Esophagus muscularis mucosa (tissue), 4 donors: ENCODE measurements at regions not wholly inside any gene's neighbourhood (a gene's known extent, or its start where the extent isn't known, plus 50 kb on each side); places are given as distances from the start of the nearest gene placed in this dataset.

Experiments used
- DNase-seq: peaks from one replicate; pipeline ENCODE4 v3.0.0-alpha.2; 2017; ENCODE audit errors: extremely low spot score
- H3K27ac ChIP-seq, 4 donors: fragments of 200-600 bp; sonication (generic); replicated peaks in 1 of 4; 1 replicate in 3 of 4; 2 replicates in 1 of 4; pipeline ENCODE4 v1.5.1; 2016 to 2019; ENCODE audit warnings: mild to moderate bottlenecking in 1 of 4
- H3K27me3 ChIP-seq, 4 donors: fragments of 200-600 bp; sonication (generic); one replicate each; pipeline versions ENCODE4 v1.5.1 to v1.6.0; 2016 to 2019
- H3K36me3 ChIP-seq, 4 donors: fragments of 200-600 bp; sonication (generic); one replicate each; pipeline ENCODE4 v1.5.1; 2016 to 2019
- H3K4me1 ChIP-seq, 4 donors: fragments of 200-600 bp; sonication (generic); one replicate each; pipeline ENCODE4 v1.5.1; 2016 to 2019
- H3K4me3 ChIP-seq, 4 donors: fragments of 200-600 bp; sonication (generic); 1 replicate in 2 of 4; 2 replicates in 2 of 4; pipeline ENCODE4 v1.5.1; 2016 to 2019; ENCODE audit warnings: mild to moderate bottlenecking in 4 of 4, moderate library complexity in 1 of 4
- H3K9me3 ChIP-seq, 4 donors: fragments of 200-600 bp; sonication (generic); 1 replicate in 3 of 4; 2 replicates in 1 of 4; pipeline ENCODE4 v1.5.1; 2016 to 2019
- EP300 ChIP-seq: sonication (generic); formaldehyde crosslinking; IDR thresholded peaks from one replicate; pipeline ENCODE4 v1.6.1; 2017; ENCODE audit warnings: antibody characterized with exemption
- POLR2A ChIP-seq: fragments of 450-650 bp; IDR thresholded peaks from one replicate; pipeline ENCODE4 v1.6.1; 2017; ENCODE audit warnings: antibody characterized with exemption, moderate library complexity, mild to moderate bottlenecking, low read depth
- POLR2AphosphoS5 ChIP-seq, 2 donors: sonication (generic); formaldehyde crosslinking; IDR thresholded peaks; one replicate each; pipeline ENCODE4 v1.6.1; 2017; ENCODE audit warnings: antibody characterized with exemption in 2 of 2
- WGBS: methylation state at CpG from one replicate; pipeline ENCODE4 v1.1.5; 2018; 5-methylcytosine and 5-hydroxymethylcytosine counted together
- intact Hi-C: fragments of 100-400 bp; cut with DNase I; formaldehyde crosslinking; loops from one replicate; pipeline ENCODE4 v1.15.1; 2023
- TF ChIP-seq, protein P1 (sequence below), 3 experiments: fragments of 200-600 bp in 2 of 3; fragments of 450-650 bp in 1 of 3; sonication (generic) in 2 of 3; IDR thresholded peaks; one replicate each; pipeline ENCODE4 v1.5.1; 2017 to 2019; ENCODE audit warnings: antibody characterized with exemption in 3 of 3, mild to moderate bottlenecking in 2 of 3, moderate library complexity in 1 of 3

- no peak for DNase-seq
- 80% methylated on average over 4 of the region's 4 CpGs for WGBS
- H3K9me3 ChIP-seq = peaks cover 0 to 8% (median 3%) of the 10 kb centered on the region in 4 donors
- no peaks in the 10 kb centered on the region for H3K36me3 ChIP-seq
- intact Hi-C loops = no loop called here
- TF ChIP-seq, protein P1, sequence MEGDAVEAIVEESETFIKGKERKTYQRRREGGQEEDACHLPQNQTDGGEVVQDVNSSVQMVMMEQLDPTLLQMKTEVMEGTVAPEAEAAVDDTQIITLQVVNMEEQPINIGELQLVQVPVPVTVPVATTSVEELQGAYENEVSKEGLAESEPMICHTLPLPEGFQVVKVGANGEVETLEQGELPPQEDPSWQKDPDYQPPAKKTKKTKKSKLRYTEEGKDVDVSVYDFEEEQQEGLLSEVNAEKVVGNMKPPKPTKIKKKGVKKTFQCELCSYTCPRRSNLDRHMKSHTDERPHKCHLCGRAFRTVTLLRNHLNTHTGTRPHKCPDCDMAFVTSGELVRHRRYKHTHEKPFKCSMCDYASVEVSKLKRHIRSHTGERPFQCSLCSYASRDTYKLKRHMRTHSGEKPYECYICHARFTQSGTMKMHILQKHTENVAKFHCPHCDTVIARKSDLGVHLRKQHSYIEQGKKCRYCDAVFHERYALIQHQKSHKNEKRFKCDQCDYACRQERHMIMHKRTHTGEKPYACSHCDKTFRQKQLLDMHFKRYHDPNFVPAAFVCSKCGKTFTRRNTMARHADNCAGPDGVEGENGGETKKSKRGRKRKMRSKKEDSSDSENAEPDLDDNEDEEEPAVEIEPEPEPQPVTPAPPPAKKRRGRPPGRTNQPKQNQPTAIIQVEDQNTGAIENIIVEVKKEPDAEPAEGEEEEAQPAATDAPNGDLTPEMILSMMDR (IDR thresholded peaks at IDR 0.05) = no peak
- TF ChIP-seq EP300 (no peak), POLR2AphosphoS5 (IDR thresholded peaks at IDR 0.05) (no peak), POLR2A (no peak)
- H3K4me1 ChIP-seq = no peaks in the 10 kb centered on the region
- no peak overlapping the region for H3K4me3 ChIP-seq
- no peaks in the 10 kb centered on the region for H3K27me3 ChIP-seq
- H3K27ac ChIP-seq = no peak overlapping the region
Observed at GRCh38 chr18:29681578-29681977, 1361.0 kb downstream of the DSC3 start.

- Histone ChIP-seq H3K4me1 (no peaks in the 10 kb centered on the region), H3K36me3 (no peaks in the 10 kb centered on the region), H3K9me3 (no peaks in the 10 kb centered on the region), H3K27ac (no peak overlapping the region), H3K4me3 (no peak overlapping the region), H3K27me3 (no peaks in the 10 kb centered on the region)
- no peak for DNase-seq
- intact Hi-C loops = no loop called here
- TF ChIP-seq EP300 (no peak), POLR2AphosphoS5 (IDR thresholded peaks at IDR 0.05) (no peak), POLR2A (no peak)
- TF ChIP-seq, protein P1 (IDR thresholded peaks at IDR 0.05) = no peak
- 28% methylated on average over 4 of the region's 4 CpGs for WGBS
Observed at GRCh38 chr18:29664278-29665036, 1378.1 kb downstream of the DSC3 start.

- Histone ChIP-seq H3K27me3 (no peaks in the 10 kb centered on the region), H3K4me3 (no peak overlapping the region), H3K9me3 (no peaks in the 10 kb centered on the region), H3K27ac (no peak overlapping the region), H3K4me1 (no peaks in the 10 kb centered on the region), H3K36me3 (no peaks in the 10 kb centered on the region)
- no peak for DNase-seq
- TF ChIP-seq POLR2AphosphoS5 (IDR thresholded peaks at IDR 0.05) = no peak
- TF ChIP-seq POLR2A = no peak
- TF ChIP-seq, protein P1 (IDR thresholded peaks at IDR 0.05) = no peak
- 78% methylated on average over 3 of the region's 3 CpGs for WGBS
- intact Hi-C loops = no loop called here
Observed at GRCh38 chr18:29661924-29662323, 1380.6 kb downstream of the DSC3 start.

GRCh38 chr18:29660777-29661176 is 1381.8 kb downstream of the DSC3 start:
- 64% methylated on average over 1 of the region's 1 CpG for WGBS
- TF ChIP-seq EP300 (no peak), POLR2A (no peak), POLR2AphosphoS5 (IDR thresholded peaks at IDR 0.05) (no peak)
- TF ChIP-seq, protein P1 (IDR thresholded peaks at IDR 0.05) = no peak
- Histone ChIP-seq H3K36me3 (no peaks in the 10 kb centered on the region), H3K27me3 (no peaks in the 10 kb centered on the region), H3K9me3 (no peaks in the 10 kb centered on the region), H3K4me3 (no peak overlapping the region), H3K27ac (no peak overlapping the region), H3K4me1 (no peaks in the 10 kb centered on the region)
- intact Hi-C loops = no loop called here
- DNase-seq = no peak
